Left lung (tissue), 4 donors: ENCODE measurements at regions not wholly inside any gene's neighbourhood (a gene's known extent, or its start where the extent isn't known, plus 50 kb on each side); places are given as distances from the start of the nearest gene placed in this dataset.

Experiments used
- ATAC-seq: fragments of 200-7000 bp; cut with Tn5 transposase; one replicate; pipeline ENCODE4 v1.9.1; 2020; ENCODE audit warnings: moderate library complexity
- DNase-seq, 4 donors: peaks; one replicate each; pipeline ENCODE4 v3.0.0-alpha.2; 2013 to 2020
- H3K27ac ChIP-seq, 2 donors: fragments of 200-600 bp; sonication (generic) in 1 of 2; one replicate each; pipeline versions ENCODE4 v1.5.0 to v1.8.0; 2020 to 2021
- H3K27me3 ChIP-seq, 2 donors: fragments of 200-600 bp; sonication (generic) in 1 of 2; one replicate each; pipeline versions ENCODE4 v1.5.0 to v1.8.0; 2020 to 2021
- H3K36me3 ChIP-seq, 2 donors: fragments of 200-600 bp; sonication (generic) in 1 of 2; one replicate each; pipeline versions ENCODE4 v1.5.0 to v1.8.0; 2020 to 2021
- H3K4me1 ChIP-seq, 2 donors: fragments of 200-600 bp; one replicate each; pipeline ENCODE4 v1.8.0; 2021
- H3K4me3 ChIP-seq, 2 donors: fragments of 200-600 bp; sonication (generic) in 1 of 2; one replicate each; pipeline versions ENCODE4 v1.5.0 to v1.8.0; 2020 to 2021; ENCODE audit warnings: mild to moderate bottlenecking in 1 of 2
- H3K9me3 ChIP-seq, 2 donors: fragments of 200-600 bp; sonication (generic) in 1 of 2; one replicate each; pipeline versions ENCODE4 v1.5.0 to v1.8.0; 2020 to 2021
- CTCF ChIP-seq, 2 donors: fragments of 200-600 bp; sonication (generic) in 1 of 2; IDR thresholded peaks; one replicate each; pipeline versions ENCODE4 v1.5.0 to v1.8.0; 2021; ENCODE audit warnings: antibody characterized with exemption in 2 of 2
- intact Hi-C, 2 donors: fragments of 100-400 bp; cut with DNase I; formaldehyde crosslinking; loops; one replicate each; pipeline versions ENCODE4 v1.11.2 to v1.14.2; 2022
- donor health status: DM: no; HTN: yes; CAD: no.
- donor health status: DM: no; HTN: no; CAD: no.

- no peak for ATAC-seq
- intact Hi-C loops = no loop called here
- no peak for TF ChIP-seq CTCF (IDR thresholded peaks at IDR 0.05)
These were observed 96.8 kb downstream of the GLI2 start for GRCh38 chr2:120832296-120833070.

DNA sequence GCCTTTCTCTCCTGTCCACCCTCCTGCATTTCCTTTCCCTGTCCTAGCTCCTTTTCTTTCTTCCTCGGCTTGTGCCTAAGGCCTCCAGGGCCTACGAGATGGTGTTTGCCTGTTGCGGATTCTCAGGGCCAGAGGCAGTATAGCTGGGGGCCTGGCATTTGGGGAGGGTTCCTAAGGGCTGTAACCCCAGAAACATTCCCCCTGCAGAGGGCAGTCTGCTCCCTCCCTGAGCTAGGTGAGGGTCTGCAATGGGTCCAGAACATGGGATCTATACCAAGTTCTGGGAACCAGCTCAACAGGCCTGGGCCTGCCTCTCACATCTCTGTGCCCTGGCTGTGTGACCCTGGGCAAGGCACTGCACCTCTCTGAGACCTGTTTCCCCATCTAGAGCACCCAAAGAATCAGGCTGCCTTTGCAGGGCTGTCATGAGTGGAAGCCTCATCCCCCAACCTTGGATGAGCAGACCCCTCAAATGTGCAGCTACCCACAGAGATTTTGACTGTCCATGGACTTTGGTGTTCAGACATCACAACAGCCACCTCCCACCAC, 97.5 kb downstream of the GLI2 start:
- Histone ChIP-seq H3K9me3 (no peaks in the 10 kb centered on the region), H3K4me3 (no peak overlapping the region), H3K27me3 (no peaks in the 10 kb centered on the region), H3K27ac (no peak overlapping the region), H3K4me1 (no peaks in the 10 kb centered on the region), H3K36me3 (no peaks in the 10 kb centered on the region)
- ATAC-seq = no peak
- intact Hi-C loops = no loop called here
- no peak for TF ChIP-seq CTCF (IDR thresholded peaks at IDR 0.05)
- peak in 1 of 4 donors; percentile 19 for DNase-seq

More at GRCh38 chr2:120832296-120833070, 96.8 kb downstream of the GLI2 start:
- no peaks in the 10 kb centered on the region for H3K9me3 ChIP-seq
- no peak overlapping the region for H3K4me3 ChIP-seq
- no peaks in the 10 kb centered on the region for H3K4me1 ChIP-seq
- H3K36me3 ChIP-seq = no peaks in the 10 kb centered on the region
- no peaks in the 10 kb centered on the region for H3K27me3 ChIP-seq
- peak in 1 of 4 donors; percentile 19 for DNase-seq
- H3K27ac ChIP-seq = no peak overlapping the region

- H3K36me3 ChIP-seq = no peaks in the 10 kb centered on the region
- H3K9me3 ChIP-seq = no peaks in the 10 kb centered on the region
- ATAC-seq (no peak), DNase-seq (peak in 1 of 4 donors; percentile 6)
- no peaks in the 10 kb centered on the region for H3K4me1 ChIP-seq
- no peak overlapping the region for H3K27ac ChIP-seq
- TF ChIP-seq CTCF (IDR thresholded peaks at IDR 0.05) = no peak
- intact Hi-C loops = no loop called here
- no peak overlapping the region for H3K4me3 ChIP-seq
- H3K27me3 ChIP-seq = no peaks in the 10 kb centered on the region
These were observed 98.5 kb downstream of the GLI2 start for GRCh38 chr2:120834206-120834605.

- TF ChIP-seq CTCF (IDR thresholded peaks at IDR 0.05) = no peak
- Histone ChIP-seq H3K36me3 (no peaks in the 10 kb centered on the region), H3K27ac (no peak overlapping the region), H3K27me3 (no peaks in the 10 kb centered on the region), H3K4me3 (no peak overlapping the region), H3K4me1 (no peaks in the 10 kb centered on the region), H3K9me3 (no peaks in the 10 kb centered on the region)
- intact Hi-C loops = no loop called here
- DNase-seq (no peak), ATAC-seq (no peak)
These were observed 100.6 kb downstream of the GLI2 start for GRCh38 chr2:120836281-120836680.

- no peaks in the 10 kb centered on the region for H3K9me3 ChIP-seq
- no peaks in the 10 kb centered on the region for H3K36me3 ChIP-seq
- H3K27me3 ChIP-seq = no peaks in the 10 kb centered on the region
- peak in 1 of 4 donors; percentile 1 for DNase-seq
- peaks cover 0 to 3% of the 10 kb centered on the region in 2 donors for H3K4me1 ChIP-seq
- H3K27ac ChIP-seq = no peak overlapping the region
- TF ChIP-seq CTCF (IDR thresholded peaks at IDR 0.05) = no peak
- ATAC-seq = no peak
- no peak overlapping the region for H3K4me3 ChIP-seq
- intact Hi-C loops = no loop called here
These were observed 105.3 kb downstream of the GLI2 start for GRCh38 chr2:120840795-120841487.
